ENCODE measurements at regions not wholly inside any gene's neighbourhood (a gene's known extent, or its start where the extent isn't known, plus 50 kb on each side); places are given as distances from the start of the nearest gene placed in this dataset.

GRCh38 chr13:64662887-64663593, 2567.1 kb downstream of the PCDH9 start:
- Histone ChIP-seq H3K9me3 (replicated peaks; ENCODE audit: control insufficient read depth, low read depth, low read length) (peaks cover 11% of the 10 kb centered on the region), H3K36me3 (ENCODE audit: control insufficient read depth, insufficient read depth, low read length) (no peaks in the 10 kb centered on the region), H3K27me3 (ENCODE audit: control insufficient read depth, insufficient read depth, low read length) (no peaks in the 10 kb centered on the region), H3K27ac (ENCODE audit: low read length) (no peak overlapping the region), H3K4me1 (ENCODE audit: control insufficient read depth, insufficient read depth, low read length) (no peaks in the 10 kb centered on the region), H3K4me3 (ENCODE audit: low read length) (no peak overlapping the region)
- 100% methylated on average over 1 of the region's 7 CpGs for WGBS (ENCODE audit: insufficient coverage)
- no peak for DNase-seq

GRCh38 chr13:64648293-64648692, 2581.8 kb downstream of the PCDH9 start:
- Histone ChIP-seq H3K4me3 (ENCODE audit: low read length) (no peak overlapping the region), H3K36me3 (ENCODE audit: control insufficient read depth, insufficient read depth, low read length) (no peaks in the 10 kb centered on the region), H3K27me3 (ENCODE audit: control insufficient read depth, insufficient read depth, low read length) (no peaks in the 10 kb centered on the region), H3K27ac (ENCODE audit: low read length) (no peak overlapping the region), H3K4me1 (ENCODE audit: control insufficient read depth, insufficient read depth, low read length) (no peaks in the 10 kb centered on the region), H3K9me3 (replicated peaks; ENCODE audit: control insufficient read depth, low read depth, low read length) (no peaks in the 10 kb centered on the region)
- no peak for DNase-seq

GRCh38 chr13:64643066-64643465, 2587.1 kb downstream of the PCDH9 start:
- H3K27ac ChIP-seq (ENCODE audit: low read length) = no peak overlapping the region
- no peaks in the 10 kb centered on the region for H3K27me3 ChIP-seq (ENCODE audit: control insufficient read depth, insufficient read depth, low read length)
- H3K9me3 ChIP-seq (replicated peaks; ENCODE audit: control insufficient read depth, low read depth, low read length) = no peaks in the 10 kb centered on the region
- no peaks in the 10 kb centered on the region for H3K4me1 ChIP-seq (ENCODE audit: control insufficient read depth, insufficient read depth, low read length)
- DNase-seq = no peak
- H3K36me3 ChIP-seq (ENCODE audit: control insufficient read depth, insufficient read depth, low read length) = no peaks in the 10 kb centered on the region
- H3K4me3 ChIP-seq (ENCODE audit: low read length) = no peak overlapping the region
- WGBS (ENCODE audit: insufficient coverage) = 68% methylated on average over 2 of the region's 2 CpGs

GRCh38 chr13:64640002-64640401, 2590.1 kb downstream of the PCDH9 start:
- no peak overlapping the region for H3K4me3 ChIP-seq (ENCODE audit: low read length)
- no peaks in the 10 kb centered on the region for H3K4me1 ChIP-seq (ENCODE audit: control insufficient read depth, insufficient read depth, low read length)
- H3K36me3 ChIP-seq (ENCODE audit: control insufficient read depth, insufficient read depth, low read length) = no peaks in the 10 kb centered on the region
- no peaks in the 10 kb centered on the region for H3K27me3 ChIP-seq (ENCODE audit: control insufficient read depth, insufficient read depth, low read length)
- no peak for DNase-seq
- WGBS (ENCODE audit: insufficient coverage) = no CpG with 5 or more reads among the region's 2 CpGs
- H3K27ac ChIP-seq (ENCODE audit: low read length) = no peak overlapping the region
- H3K9me3 ChIP-seq (replicated peaks; ENCODE audit: control insufficient read depth, low read depth, low read length) = no peaks in the 10 kb centered on the region

GRCh38 chr13:64639206-64639605, 2590.9 kb downstream of the PCDH9 start:
- H3K4me1 ChIP-seq (ENCODE audit: control insufficient read depth, insufficient read depth, low read length) = no peaks in the 10 kb centered on the region
- no peak overlapping the region for H3K4me3 ChIP-seq (ENCODE audit: low read length)
- H3K36me3 ChIP-seq (ENCODE audit: control insufficient read depth, insufficient read depth, low read length) = no peaks in the 10 kb centered on the region
- no peak for DNase-seq
- no peaks in the 10 kb centered on the region for H3K9me3 ChIP-seq (replicated peaks; ENCODE audit: control insufficient read depth, low read depth, low read length)
- H3K27ac ChIP-seq (ENCODE audit: low read length) = no peak overlapping the region
- WGBS (ENCODE audit: insufficient coverage) = no CpG with 5 or more reads among the region's 3 CpGs
- H3K27me3 ChIP-seq (ENCODE audit: control insufficient read depth, insufficient read depth, low read length) = no peaks in the 10 kb centered on the region

GRCh38 chr13:64633948-64634347, 2596.2 kb downstream of the PCDH9 start:
- no peaks in the 10 kb centered on the region for H3K27me3 ChIP-seq (ENCODE audit: control insufficient read depth, insufficient read depth, low read length)
- no peaks in the 10 kb centered on the region for H3K36me3 ChIP-seq (ENCODE audit: control insufficient read depth, insufficient read depth, low read length)
- no peak for DNase-seq
- no peaks in the 10 kb centered on the region for H3K4me1 ChIP-seq (ENCODE audit: control insufficient read depth, insufficient read depth, low read length)
- H3K9me3 ChIP-seq (replicated peaks; ENCODE audit: control insufficient read depth, low read depth, low read length) = no peaks in the 10 kb centered on the region
- H3K4me3 ChIP-seq (ENCODE audit: low read length) = no peak overlapping the region
- 80% methylated on average over 1 of the region's 1 CpG for WGBS (ENCODE audit: insufficient coverage)
- H3K27ac ChIP-seq (ENCODE audit: low read length) = no peak overlapping the region

GRCh38 chr13:64627654-64628053, 2602.5 kb downstream of the PCDH9 start:
- WGBS (ENCODE audit: insufficient coverage) = no CpG with 5 or more reads among the region's 1 CpG

GRCh38 chr13:64626105-64626504, 2604.0 kb downstream of the PCDH9 start:
- Histone ChIP-seq H3K9me3 (replicated peaks; ENCODE audit: control insufficient read depth, low read depth, low read length) (no peaks in the 10 kb centered on the region), H3K4me1 (ENCODE audit: control insufficient read depth, insufficient read depth, low read length) (no peaks in the 10 kb centered on the region), H3K4me3 (ENCODE audit: low read length) (no peak overlapping the region), H3K27ac (ENCODE audit: low read length) (no peak overlapping the region), H3K27me3 (ENCODE audit: control insufficient read depth, insufficient read depth, low read length) (no peaks in the 10 kb centered on the region), H3K36me3 (ENCODE audit: control insufficient read depth, insufficient read depth, low read length) (no peaks in the 10 kb centered on the region)
- no peak for DNase-seq
- no CpG with 5 or more reads among the region's 5 CpGs for WGBS (ENCODE audit: insufficient coverage)

More at GRCh38 chr13:64627654-64628053, 2602.5 kb downstream of the PCDH9 start:
- DNase-seq = no peak
- Histone ChIP-seq H3K4me1 (ENCODE audit: control insufficient read depth, insufficient read depth, low read length) (no peaks in the 10 kb centered on the region), H3K27ac (ENCODE audit: low read length) (no peak overlapping the region), H3K4me3 (ENCODE audit: low read length) (no peak overlapping the region), H3K9me3 (replicated peaks; ENCODE audit: control insufficient read depth, low read depth, low read length) (no peaks in the 10 kb centered on the region), H3K27me3 (ENCODE audit: control insufficient read depth, insufficient read depth, low read length) (no peaks in the 10 kb centered on the region), H3K36me3 (ENCODE audit: control insufficient read depth, insufficient read depth, low read length) (no peaks in the 10 kb centered on the region)

- Histone ChIP-seq H3K9me3 (replicated peaks; ENCODE audit: control insufficient read depth, low read depth, low read length) (no peaks in the 10 kb centered on the region), H3K4me3 (ENCODE audit: low read length) (no peak overlapping the region), H3K27me3 (ENCODE audit: control insufficient read depth, insufficient read depth, low read length) (no peaks in the 10 kb centered on the region), H3K36me3 (ENCODE audit: control insufficient read depth, insufficient read depth, low read length) (no peaks in the 10 kb centered on the region), H3K27ac (ENCODE audit: low read length) (no peak overlapping the region), H3K4me1 (ENCODE audit: control insufficient read depth, insufficient read depth, low read length) (no peaks in the 10 kb centered on the region)
- no peak for DNase-seq
- WGBS (ENCODE audit: insufficient coverage) = no CpG with 5 or more reads among the region's 4 CpGs
These were observed 2612.9 kb downstream of the PCDH9 start for GRCh38 chr13:64617231-64617630.

GRCh38 chr13:64591971-64592370, 2638.2 kb downstream of the PCDH9 start:
- Histone ChIP-seq H3K4me3 (ENCODE audit: low read length) (no peak overlapping the region), H3K9me3 (replicated peaks; ENCODE audit: control insufficient read depth, low read depth, low read length) (no peaks in the 10 kb centered on the region), H3K27ac (ENCODE audit: low read length) (no peak overlapping the region), H3K4me1 (ENCODE audit: control insufficient read depth, insufficient read depth, low read length) (no peaks in the 10 kb centered on the region), H3K36me3 (ENCODE audit: control insufficient read depth, insufficient read depth, low read length) (no peaks in the 10 kb centered on the region), H3K27me3 (ENCODE audit: control insufficient read depth, insufficient read depth, low read length) (no peaks in the 10 kb centered on the region)
- DNase-seq = peak; percentile 3

- H3K27me3 ChIP-seq (ENCODE audit: control insufficient read depth, insufficient read depth, low read length) = no peaks in the 10 kb centered on the region
- H3K36me3 ChIP-seq (ENCODE audit: control insufficient read depth, insufficient read depth, low read length) = no peaks in the 10 kb centered on the region
- no peaks in the 10 kb centered on the region for H3K9me3 ChIP-seq (replicated peaks; ENCODE audit: control insufficient read depth, low read depth, low read length)
- no CpG with 5 or more reads among the region's 3 CpGs for WGBS (ENCODE audit: insufficient coverage)
- H3K4me3 ChIP-seq (ENCODE audit: low read length) = no peak overlapping the region
- DNase-seq = no peak
- H3K4me1 ChIP-seq (ENCODE audit: control insufficient read depth, insufficient read depth, low read length) = no peaks in the 10 kb centered on the region
- H3K27ac ChIP-seq (ENCODE audit: low read length) = no peak overlapping the region
These were observed 2650.8 kb downstream of the PCDH9 start for GRCh38 chr13:64579331-64579730.
